ENCODE measurements at regions not wholly inside any gene's neighbourhood (a gene's known extent, or its start where the extent isn't known, plus 50 kb on each side); places are given as distances from the start of the nearest gene placed in this dataset.

GRCh38 chr13:106636492-106636891 lies 68.6 kb upstream of the ARGLU1 start:
- no peak for ATAC-seq
- TF ChIP-seq ARNTL (CRISPR knock-in tag; IDR thresholded peaks at IDR 0.05; ENCODE audit: borderline replicate concordance, low read depth) = no peak
- no peak for TF ChIP-seq ZFP30 (CRISPR knock-in tag; IDR thresholded peaks at IDR 0.05)
- TF ChIP-seq TOX (CRISPR knock-in tag; IDR thresholded peaks at IDR 0.05; ENCODE audit: borderline replicate concordance) = no peak
- no peak for TF ChIP-seq ZNF8 (CRISPR knock-in tag; IDR thresholded peaks at IDR 0.05)
- TF ChIP-seq ESRRG (CRISPR knock-in tag; IDR thresholded peaks at IDR 0.05) = no peak
- no peak for TF ChIP-seq RARB (CRISPR knock-in tag; IDR thresholded peaks at IDR 0.05)
- no peak for TF ChIP-seq TCF4 (CRISPR knock-in tag; IDR thresholded peaks at IDR 0.05; ENCODE audit: borderline replicate concordance)
- no peak for TF ChIP-seq ZFP3 (CRISPR knock-in tag; IDR thresholded peaks at IDR 0.05)
- TF ChIP-seq POU6F1 (CRISPR knock-in tag; IDR thresholded peaks at IDR 0.05; ENCODE audit: borderline replicate concordance, low read depth) = no peak
- TF ChIP-seq CSRNP3 (CRISPR knock-in tag; IDR thresholded peaks at IDR 0.05) = no peak
- no peak for TF ChIP-seq CREB5 (CRISPR knock-in tag; IDR thresholded peaks at IDR 0.05; ENCODE audit: low read depth)
- TF ChIP-seq ZC3H10 (CRISPR knock-in tag; IDR thresholded peaks at IDR 0.05) = no peak
- no peak for TF ChIP-seq SNAI2 (CRISPR knock-in tag; IDR thresholded peaks at IDR 0.05)
- TF ChIP-seq GLIS3 (CRISPR knock-in tag; IDR thresholded peaks at IDR 0.05) = no peak
- no peak for TF ChIP-seq PATZ1 (CRISPR knock-in tag; IDR thresholded peaks at IDR 0.05; ENCODE audit: borderline replicate concordance)
- no peak for TF ChIP-seq TSHZ2 (CRISPR knock-in tag; IDR thresholded peaks at IDR 0.05)
- no peak for TF ChIP-seq ZNF70 (CRISPR knock-in tag; IDR thresholded peaks at IDR 0.05)
- TF ChIP-seq OSR1 (CRISPR knock-in tag; IDR thresholded peaks at IDR 0.05) = no peak
- TF ChIP-seq BACH2 (CRISPR knock-in tag; IDR thresholded peaks at IDR 0.05; ENCODE audit: borderline replicate concordance) = no peak
- TF ChIP-seq CSDC2 (CRISPR knock-in tag; IDR thresholded peaks at IDR 0.05) = no peak

GRCh38 chr13:106635616-106636015 lies 67.7 kb upstream of the ARGLU1 start:
- TF ChIP-seq CREB5 (CRISPR knock-in tag; IDR thresholded peaks at IDR 0.05; ENCODE audit: low read depth) (no peak), ZNF70 (CRISPR knock-in tag; IDR thresholded peaks at IDR 0.05) (no peak), TSHZ2 (CRISPR knock-in tag; IDR thresholded peaks at IDR 0.05) (no peak), CSRNP3 (CRISPR knock-in tag; IDR thresholded peaks at IDR 0.05) (no peak), ESRRG (CRISPR knock-in tag; IDR thresholded peaks at IDR 0.05) (no peak)
- ATAC-seq = no peak
